ENCODE measurements at regions not wholly inside any gene's neighbourhood (a gene's known extent, or its start where the extent isn't known, plus 50 kb on each side); places are given as distances from the start of the nearest gene placed in this dataset.

GRCh38 chr16:35642322-35642835 lies 2183.0 kb downstream of the TP53TG3F start:
- in situ Hi-C loops (cut with MboI) = no loop called here
- no peak overlapping the region for H3K9ac ChIP-seq
- H3K79me2 ChIP-seq (ENCODE audit: insufficient read depth) = no peaks in the 10 kb centered on the region
- H3F3A ChIP-seq (ENCODE audit: insufficient read depth) = no peaks in the 10 kb centered on the region
- no peak overlapping the region for H3K4me2 ChIP-seq (ENCODE audit: unreplicated experiment)
- no peaks in the 10 kb centered on the region for H3K9me2 ChIP-seq (ENCODE audit: insufficient read depth)
- TF ChIP-seq EZH2 (IDR thresholded peaks at IDR 0.05; ENCODE audit: insufficient read depth, poor library complexity, severe bottlenecking) (no peak), EZH2phosphoT487 (IDR thresholded peaks at IDR 0.05; ENCODE audit: insufficient read depth, low read depth) (no peak)
- H4K20me1 ChIP-seq (ENCODE audit: insufficient read depth) = no peaks in the 10 kb centered on the region
- H3K4me3 ChIP-seq = no peak overlapping the region
- no peaks in the 10 kb centered on the region for H3K9me3 ChIP-seq (ENCODE audit: low read depth)
- 16 to 19% methylated on average over 4 of the region's 4 CpGs for WGBS, 2 experiments (ENCODE audit: low coverage in 1 of 2, low lambda C conversion rate in 2 of 2, missing lambda C conversion rate in 2 of 2)
- DNase-seq = no peak
- H3K27me3 ChIP-seq (replicated peaks; ENCODE audit: insufficient read depth) = no peaks in the 10 kb centered on the region
- no peaks in the 10 kb centered on the region for H3K36me3 ChIP-seq (ENCODE audit: low read depth)
- no peak overlapping the region for H3K27ac ChIP-seq
- H2AFZ ChIP-seq = no peak overlapping the region
- H3K4me1 ChIP-seq (ENCODE audit: insufficient read depth) = no peaks in the 10 kb centered on the region

- Histone ChIP-seq H3K27ac (no peak overlapping the region), H3K27me3 (replicated peaks; ENCODE audit: insufficient read depth) (no peaks in the 10 kb centered on the region), H3K9me3 (ENCODE audit: low read depth) (peaks cover 4% of the 10 kb centered on the region), H3K4me3 (no peak overlapping the region), H3K9me2 (ENCODE audit: insufficient read depth) (0 out of 2 replicates have a peak, but pooled peaks cover 3% of the 10 kb centered on the region), H4K20me1 (ENCODE audit: insufficient read depth) (no peaks in the 10 kb centered on the region), H3K36me3 (ENCODE audit: low read depth) (no peaks in the 10 kb centered on the region), H3K79me2 (ENCODE audit: insufficient read depth) (no peaks in the 10 kb centered on the region), H3K4me2 (ENCODE audit: unreplicated experiment) (no peak overlapping the region), H3K9ac (no peak overlapping the region), H2AFZ (no peak overlapping the region), H3F3A (ENCODE audit: insufficient read depth) (no peaks in the 10 kb centered on the region), H3K4me1 (ENCODE audit: insufficient read depth) (no peaks in the 10 kb centered on the region)
- in situ Hi-C loops (cut with MboI) = no loop called here
- TF ChIP-seq EZH2phosphoT487 (IDR thresholded peaks at IDR 0.05; ENCODE audit: insufficient read depth, low read depth) = no peak
- TF ChIP-seq EZH2 (IDR thresholded peaks at IDR 0.05; ENCODE audit: insufficient read depth, poor library complexity, severe bottlenecking) = no peak
- WGBS, 2 experiments (ENCODE audit: low coverage in 1 of 2, low lambda C conversion rate in 2 of 2, missing lambda C conversion rate in 2 of 2) = 20 to 29% methylated on average over 1 of the region's 1 CpG
- DNase-seq = no peak
Observed at GRCh38 chr16:35651841-35652240, 2192.4 kb downstream of the TP53TG3F start.

GRCh38 chr16:35664091-35664693 lies 2204.8 kb downstream of the TP53TG3F start:
- Histone ChIP-seq H3K4me1 (ENCODE audit: insufficient read depth) (no peaks in the 10 kb centered on the region), H3K4me3 (no peak overlapping the region), H3K9me2 (ENCODE audit: insufficient read depth) (no peaks in the 10 kb centered on the region), H3K27ac (no peak overlapping the region), H3K27me3 (replicated peaks; ENCODE audit: insufficient read depth) (no peaks in the 10 kb centered on the region), H3K36me3 (ENCODE audit: low read depth) (no peaks in the 10 kb centered on the region), H2AFZ (no peak overlapping the region), H3K9me3 (ENCODE audit: low read depth) (no peaks in the 10 kb centered on the region), H3K79me2 (ENCODE audit: insufficient read depth) (no peaks in the 10 kb centered on the region), H3F3A (ENCODE audit: insufficient read depth) (no peaks in the 10 kb centered on the region), H3K4me2 (ENCODE audit: unreplicated experiment) (no peak overlapping the region), H3K9ac (no peak overlapping the region), H4K20me1 (ENCODE audit: insufficient read depth) (no peaks in the 10 kb centered on the region)
- DNase-seq = no peak
- TF ChIP-seq EZH2 (IDR thresholded peaks at IDR 0.05; ENCODE audit: insufficient read depth, poor library complexity, severe bottlenecking) = no peak
- TF ChIP-seq EZH2phosphoT487 (IDR thresholded peaks at IDR 0.05; ENCODE audit: insufficient read depth, low read depth) = no peak
- in situ Hi-C loops (cut with MboI) = no loop called here
- WGBS, 2 experiments (ENCODE audit: low coverage in 1 of 2, low lambda C conversion rate in 2 of 2, missing lambda C conversion rate in 2 of 2) = 35 to 39% methylated on average over 3 of the region's 3 CpGs

GRCh38 chr16:35685085-35685484 lies 2225.7 kb downstream of the TP53TG3F start:
- no peaks in the 10 kb centered on the region for H3K9me2 ChIP-seq (ENCODE audit: insufficient read depth)
- TF ChIP-seq EZH2 (IDR thresholded peaks at IDR 0.05; ENCODE audit: insufficient read depth, poor library complexity, severe bottlenecking) (no peak), EZH2phosphoT487 (IDR thresholded peaks at IDR 0.05; ENCODE audit: insufficient read depth, low read depth) (no peak)
- in situ Hi-C loops (cut with MboI) = no loop called here
- H2AFZ ChIP-seq = no peak overlapping the region
- DNase-seq = no peak
- H3K27me3 ChIP-seq (replicated peaks; ENCODE audit: insufficient read depth) = no peaks in the 10 kb centered on the region
- H3K4me1 ChIP-seq (ENCODE audit: insufficient read depth) = no peaks in the 10 kb centered on the region
- H3K9ac ChIP-seq = no peak overlapping the region
- no peaks in the 10 kb centered on the region for H3K9me3 ChIP-seq (ENCODE audit: low read depth)
- WGBS, 2 experiments (ENCODE audit: low coverage in 1 of 2, low lambda C conversion rate in 2 of 2, missing lambda C conversion rate in 2 of 2) = 19 to 28% methylated on average over 4 of the region's 4 CpGs
- H3K27ac ChIP-seq = no peak overlapping the region
- H3K4me3 ChIP-seq = no peak overlapping the region
- H3K4me2 ChIP-seq (ENCODE audit: unreplicated experiment) = no peak overlapping the region
- H4K20me1 ChIP-seq (ENCODE audit: insufficient read depth) = no peaks in the 10 kb centered on the region
- H3K79me2 ChIP-seq (ENCODE audit: insufficient read depth) = no peaks in the 10 kb centered on the region
- H3K36me3 ChIP-seq (ENCODE audit: low read depth) = no peaks in the 10 kb centered on the region
- H3F3A ChIP-seq (ENCODE audit: insufficient read depth) = no peaks in the 10 kb centered on the region

All from GM23248 (cell line).